Skeletal muscle satellite cell (primary cell): ENCODE measurements at regions not wholly inside any gene's neighbourhood (a gene's known extent, or its start where the extent isn't known, plus 50 kb on each side); places are given as distances from the start of the nearest gene placed in this dataset.

Experiments
- H3K27me3 ChIP-seq: 2 replicates; pipeline ENCODE4 v1.7.0; 2013; ENCODE audit warnings: low read length; ENCODE audit not compliant: control insufficient read depth, insufficient read depth
- H3K36me3 ChIP-seq: 2 replicates; pipeline ENCODE4 v1.7.0; 2013; ENCODE audit warnings: mild to moderate bottlenecking, control low read depth, low read length; ENCODE audit not compliant: insufficient read depth
- H3K4me1 ChIP-seq: 2 replicates; pipeline ENCODE4 v1.7.0; 2013; ENCODE audit warnings: low read length; ENCODE audit not compliant: control insufficient read depth, insufficient read depth
- H3K4me2 ChIP-seq: 2 replicates; pipeline ENCODE4 v1.7.0; 2013; ENCODE audit warnings: mild to moderate bottlenecking, low read length
- H3K4me3 ChIP-seq: 2 replicates; pipeline ENCODE4 v1.7.0; 2013; ENCODE audit warnings: low read length
- H3K9ac ChIP-seq: 2 replicates; pipeline ENCODE4 v1.7.0; 2013; ENCODE audit warnings: mild to moderate bottlenecking, low read depth, low read length, moderate library complexity
- H3K9me3 ChIP-seq: replicated peaks from 2 replicates; pipeline ENCODE4 v1.7.0; 2013; ENCODE audit warnings: mild to moderate bottlenecking, control low read depth, low read length

- peak overlapping the region; percentile 19 for H3K4me3 ChIP-seq
- peak overlapping the region; percentile 58 for H3K4me2 ChIP-seq
- H3K36me3 ChIP-seq = no peaks in the 10 kb centered on the region
- peak overlapping the region; percentile 20 for H3K9ac ChIP-seq
- H3K4me1 ChIP-seq = peaks cover 14% of the 10 kb centered on the region
- H3K9me3 ChIP-seq = no peaks in the 10 kb centered on the region
- H3K27me3 ChIP-seq = no peaks in the 10 kb centered on the region
Measured at GRCh38 chr5:67315082-67315989, 118.7 kb upstream of the CD180 start.

- no peak overlapping the region for H3K4me3 ChIP-seq
- H3K4me2 ChIP-seq = no peak overlapping the region
- no peaks in the 10 kb centered on the region for H3K27me3 ChIP-seq
- H3K9me3 ChIP-seq = no peaks in the 10 kb centered on the region
- peaks cover 18% of the 10 kb centered on the region for H3K4me1 ChIP-seq
- H3K9ac ChIP-seq = no peak overlapping the region
- no peaks in the 10 kb centered on the region for H3K36me3 ChIP-seq
Measured at GRCh38 chr5:67311701-67312100, 115.1 kb upstream of the CD180 start.

- H3K9ac ChIP-seq = no peak overlapping the region
- no peaks in the 10 kb centered on the region for H3K9me3 ChIP-seq
- H3K4me3 ChIP-seq = no peak overlapping the region
- H3K27me3 ChIP-seq = no peaks in the 10 kb centered on the region
- H3K4me2 ChIP-seq = no peak overlapping the region
- H3K36me3 ChIP-seq = no peaks in the 10 kb centered on the region
- H3K4me1 ChIP-seq = peaks cover 23% of the 10 kb centered on the region
Measured at GRCh38 chr5:67311208-67311607, 114.6 kb upstream of the CD180 start.

- peaks cover 25% of the 10 kb centered on the region for H3K4me1 ChIP-seq
- H3K36me3 ChIP-seq = no peaks in the 10 kb centered on the region
- H3K9me3 ChIP-seq = no peaks in the 10 kb centered on the region
- no peak overlapping the region for H3K4me2 ChIP-seq
- H3K4me3 ChIP-seq = no peak overlapping the region
- no peaks in the 10 kb centered on the region for H3K27me3 ChIP-seq
- H3K9ac ChIP-seq = no peak overlapping the region
Measured at GRCh38 chr5:67310740-67311139, 114.1 kb upstream of the CD180 start.

- Histone ChIP-seq H3K36me3 (no peaks in the 10 kb centered on the region), H3K4me3 (no peak overlapping the region), H3K9me3 (no peaks in the 10 kb centered on the region), H3K9ac (no peak overlapping the region), H3K4me1 (peaks cover 25% of the 10 kb centered on the region), H3K27me3 (no peaks in the 10 kb centered on the region), H3K4me2 (no peak overlapping the region)
Measured at GRCh38 chr5:67310169-67310568, 113.6 kb upstream of the CD180 start.

- no peak overlapping the region for H3K4me2 ChIP-seq
- no peaks in the 10 kb centered on the region for H3K27me3 ChIP-seq
- H3K4me3 ChIP-seq = no peak overlapping the region
- H3K36me3 ChIP-seq = no peaks in the 10 kb centered on the region
- H3K9me3 ChIP-seq = no peaks in the 10 kb centered on the region
- no peak overlapping the region for H3K9ac ChIP-seq
- peaks cover 29% of the 10 kb centered on the region for H3K4me1 ChIP-seq
Measured at GRCh38 chr5:67308988-67309688, 112.5 kb upstream of the CD180 start.

- no peaks in the 10 kb centered on the region for H3K36me3 ChIP-seq
Measured at GRCh38 chr5:67306965-67307607, 110.5 kb upstream of the CD180 start.

GRCh38 chr5:67305913-67306710, 109.5 kb upstream of the CD180 start:
- peaks cover 56% of the 10 kb centered on the region for H3K4me1 ChIP-seq
- H3K27me3 ChIP-seq = no peaks in the 10 kb centered on the region
- no peaks in the 10 kb centered on the region for H3K9me3 ChIP-seq
- no peaks in the 10 kb centered on the region for H3K36me3 ChIP-seq
- no peak overlapping the region for H3K4me3 ChIP-seq
- peak overlapping the region; percentile 51 for H3K9ac ChIP-seq
- no peak overlapping the region for H3K4me2 ChIP-seq

More at GRCh38 chr5:67306965-67307607, 110.5 kb upstream of the CD180 start:
- H3K27me3 ChIP-seq = no peaks in the 10 kb centered on the region
- no peak overlapping the region for H3K4me3 ChIP-seq
- no peak overlapping the region for H3K9ac ChIP-seq
- H3K9me3 ChIP-seq = no peaks in the 10 kb centered on the region
- H3K4me2 ChIP-seq = no peak overlapping the region
- H3K4me1 ChIP-seq = peaks cover 46% of the 10 kb centered on the region

GRCh38 chr5:67305401-67305800, 108.8 kb upstream of the CD180 start:
- Histone ChIP-seq H3K4me1 (peaks cover 63% of the 10 kb centered on the region), H3K9me3 (no peaks in the 10 kb centered on the region), H3K4me3 (no peak overlapping the region), H3K27me3 (no peaks in the 10 kb centered on the region), H3K4me2 (no peak overlapping the region), H3K36me3 (no peaks in the 10 kb centered on the region), H3K9ac (peak overlapping the region; percentile 51)

GRCh38 chr5:67303356-67303755, 106.8 kb upstream of the CD180 start:
- Histone ChIP-seq H3K4me3 (no peak overlapping the region), H3K27me3 (no peaks in the 10 kb centered on the region), H3K4me2 (no peak overlapping the region), H3K4me1 (peaks cover 63% of the 10 kb centered on the region), H3K9me3 (no peaks in the 10 kb centered on the region), H3K9ac (peak overlapping the region; percentile 4), H3K36me3 (no peaks in the 10 kb centered on the region)
